ENCODE measurements at regions not wholly inside any gene's neighbourhood (a gene's known extent, or its start where the extent isn't known, plus 50 kb on each side); places are given as distances from the start of the nearest gene placed in this dataset.

- no peak overlapping the region for H3K4me3 ChIP-seq
- H3K4me1 ChIP-seq: no peaks in the 10 kb centered on the region
- in situ Hi-C loops (cut with MboI; ENCODE audit: low sequenced_read_pairs in 4 of 4) (no loop called here), intact Hi-C loops (cut with DNase I; ENCODE audit: low total_unique reads) (no loop called here)
- H3K27me3 ChIP-seq: peaks cover 0 to 8% (median 0%) of the 10 kb centered on the region in 3 donors
- H3K9me3 ChIP-seq: no peaks in the 10 kb centered on the region
- no peaks in the 10 kb centered on the region for H3K36me3 ChIP-seq
- ATAC-seq (no peak), DNase-seq (no peak)
- TF ChIP-seq POLR2A (IDR thresholded peaks at IDR 0.05) (no peak), CTCF (IDR thresholded peaks at IDR 0.05 in 4 of 5, conservative IDR thresholded peaks at IDR 0.05 in 1 of 5) (no peak)
- no peak overlapping the region for H3K27ac ChIP-seq
These were observed 333.1 kb upstream of the FAM241A start for GRCh38 chr4:111812114-111812513.

- no peaks in the 10 kb centered on the region for H3K36me3 ChIP-seq
- no peaks in the 10 kb centered on the region for H3K4me1 ChIP-seq
- H3K4me3 ChIP-seq: no peak overlapping the region
- no peaks in the 10 kb centered on the region for H3K9me3 ChIP-seq
- H3K27me3 ChIP-seq: peaks cover 0 to 3% (median 0%) of the 10 kb centered on the region in 3 donors
- intact Hi-C loops (cut with DNase I; ENCODE audit: low total_unique reads) (no loop called here), in situ Hi-C loops (cut with MboI; ENCODE audit: low sequenced_read_pairs in 4 of 4) (no loop called here)
- TF ChIP-seq POLR2A (IDR thresholded peaks at IDR 0.05): no peak
- no peak for DNase-seq
- ATAC-seq: no peak
- no peak overlapping the region for H3K27ac ChIP-seq
These were observed 332.5 kb upstream of the FAM241A start for GRCh38 chr4:111812760-111813159.

GRCh38 chr4:111813555-111814140, 331.6 kb upstream of the FAM241A start:
- in situ Hi-C loops (cut with MboI; ENCODE audit: low sequenced_read_pairs in 4 of 4): no loop called here

GRCh38 chr4:111814961-111815360, 330.3 kb upstream of the FAM241A start:
- no peak for TF ChIP-seq POLR2A (IDR thresholded peaks at IDR 0.05)
- no peak for TF ChIP-seq CTCF (IDR thresholded peaks at IDR 0.05 in 4 of 5, conservative IDR thresholded peaks at IDR 0.05 in 1 of 5)
- H3K36me3 ChIP-seq: no peaks in the 10 kb centered on the region
- no peak for DNase-seq
- H3K27me3 ChIP-seq: no peaks in the 10 kb centered on the region
- intact Hi-C loops (cut with DNase I; ENCODE audit: low total_unique reads) (no loop called here), in situ Hi-C loops (cut with MboI; ENCODE audit: low sequenced_read_pairs in 4 of 4) (no loop called here)
- H3K4me1 ChIP-seq: no peaks in the 10 kb centered on the region
- H3K27ac ChIP-seq: no peak overlapping the region
- no peak overlapping the region for H3K4me3 ChIP-seq
- no peaks in the 10 kb centered on the region for H3K9me3 ChIP-seq
- no peak for ATAC-seq

More at GRCh38 chr4:111813555-111814140, 331.6 kb upstream of the FAM241A start:
- intact Hi-C loops (cut with DNase I; ENCODE audit: low total_unique reads): no loop called here
- DNase-seq (no peak), ATAC-seq (no peak)
- H3K4me3 ChIP-seq: no peak overlapping the region
- TF ChIP-seq CTCF (IDR thresholded peaks at IDR 0.05 in 4 of 5, conservative IDR thresholded peaks at IDR 0.05 in 1 of 5) (no peak), POLR2A (IDR thresholded peaks at IDR 0.05) (no peak)
- H3K4me1 ChIP-seq: no peaks in the 10 kb centered on the region
- H3K9me3 ChIP-seq: no peaks in the 10 kb centered on the region
- H3K27me3 ChIP-seq: no peaks in the 10 kb centered on the region
- H3K36me3 ChIP-seq: no peaks in the 10 kb centered on the region
- H3K27ac ChIP-seq: no peak overlapping the region

GRCh38 chr4:111821342-111821741, 323.9 kb upstream of the FAM241A start:
- in situ Hi-C loops (cut with MboI; ENCODE audit: low sequenced_read_pairs in 4 of 4): no loop called here
- intact Hi-C loops (cut with DNase I; ENCODE audit: low total_unique reads): no loop called here
- no peaks in the 10 kb centered on the region for H3K27me3 ChIP-seq
- no peaks in the 10 kb centered on the region for H3K36me3 ChIP-seq
- no peak overlapping the region for H3K4me3 ChIP-seq
- no peak overlapping the region for H3K27ac ChIP-seq
- no peak for TF ChIP-seq POLR2A (IDR thresholded peaks at IDR 0.05)
- DNase-seq: no peak
- no peaks in the 10 kb centered on the region for H3K9me3 ChIP-seq
- ATAC-seq: no peak
- no peaks in the 10 kb centered on the region for H3K4me1 ChIP-seq

- H3K27ac ChIP-seq: no peak overlapping the region
- intact Hi-C loops (cut with DNase I; ENCODE audit: low total_unique reads) (no loop called here), in situ Hi-C loops (cut with MboI; ENCODE audit: low sequenced_read_pairs in 4 of 4) (no loop called here)
- H3K9me3 ChIP-seq: no peaks in the 10 kb centered on the region
- TF ChIP-seq CTCF (IDR thresholded peaks at IDR 0.05 in 4 of 5, conservative IDR thresholded peaks at IDR 0.05 in 1 of 5) (no peak), POLR2A (IDR thresholded peaks at IDR 0.05) (no peak)
- H3K4me1 ChIP-seq: no peaks in the 10 kb centered on the region
- DNase-seq: no peak
- H3K36me3 ChIP-seq: no peaks in the 10 kb centered on the region
- no peaks in the 10 kb centered on the region for H3K27me3 ChIP-seq
- H3K4me3 ChIP-seq: no peak overlapping the region
- ATAC-seq: no peak
These were observed 308.7 kb upstream of the FAM241A start for GRCh38 chr4:111836601-111837000.
